DMS114 treated with DMSO at 0.1 percent for 48 hours (cell line): ENCODE measurements at regions not wholly inside any gene's neighbourhood (a gene's known extent, or its start where the extent isn't known, plus 50 kb on each side); places are given as distances from the start of the nearest gene placed in this dataset.

Experiments used
- DNase-seq: peaks from one replicate; lab custom pipeline; 2025; ENCODE audit not compliant: unreplicated experiment; lab: John Stamatoyannopoulos, UW

DNA sequence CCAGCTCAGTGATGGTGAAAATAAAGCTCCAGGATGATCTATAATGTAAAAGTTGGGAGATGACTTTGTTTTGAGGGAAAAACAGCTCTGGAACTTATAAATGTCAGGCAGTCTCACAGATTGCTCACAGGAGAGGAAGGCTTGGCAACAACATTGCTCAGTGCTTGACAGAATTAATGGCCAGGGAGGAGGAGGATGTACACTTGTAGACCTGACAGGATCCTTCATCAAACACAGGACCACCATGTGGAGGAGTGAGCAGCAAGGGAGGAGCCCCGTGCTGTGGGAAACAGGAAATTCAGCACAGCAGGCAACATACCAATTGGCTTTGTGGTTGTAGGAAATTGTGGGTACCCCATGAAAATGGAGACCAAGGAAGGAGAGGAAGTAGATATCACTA is 291.8 kb upstream of the CAMK1G start:
- DNase-seq: no peak

DNA sequence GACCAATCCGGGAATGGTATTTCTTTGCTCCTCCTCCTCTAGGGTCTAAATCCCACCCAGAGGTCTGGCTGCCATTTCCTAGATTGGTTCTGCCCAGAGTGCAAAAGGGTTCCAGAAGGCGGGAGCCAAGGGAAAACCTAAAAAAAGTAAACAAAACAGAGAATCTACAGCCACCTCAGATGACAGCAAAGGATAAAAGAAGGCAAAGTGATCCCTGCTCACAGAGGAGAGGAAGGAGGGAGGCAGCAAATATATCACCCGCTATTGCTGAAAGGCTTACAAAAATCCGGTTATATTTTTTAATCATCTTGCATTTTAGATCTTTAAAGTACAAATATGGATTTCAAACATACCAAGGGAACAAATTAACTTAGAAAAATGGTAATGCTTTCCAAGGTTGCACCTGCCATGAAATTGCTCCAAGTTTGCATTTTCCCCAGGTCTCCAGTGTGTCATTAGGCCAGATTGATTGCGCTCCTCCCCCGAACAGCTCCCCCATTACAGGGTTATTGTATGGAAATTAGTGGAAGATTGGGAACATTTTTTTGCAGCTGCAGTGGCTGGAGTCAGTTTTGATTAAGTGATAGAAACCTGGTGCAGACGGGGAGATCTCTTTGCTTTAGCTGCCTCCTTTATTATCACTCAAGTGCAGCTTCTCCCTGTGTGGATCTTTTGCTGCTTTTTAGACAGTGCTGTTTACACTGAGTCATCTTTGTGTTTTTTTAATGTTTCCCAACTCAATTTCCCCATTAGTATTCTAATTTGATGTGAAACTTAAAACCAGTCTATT is 280.5 kb upstream of the CAMK1G start:
- DNase-seq: no peak

DNA sequence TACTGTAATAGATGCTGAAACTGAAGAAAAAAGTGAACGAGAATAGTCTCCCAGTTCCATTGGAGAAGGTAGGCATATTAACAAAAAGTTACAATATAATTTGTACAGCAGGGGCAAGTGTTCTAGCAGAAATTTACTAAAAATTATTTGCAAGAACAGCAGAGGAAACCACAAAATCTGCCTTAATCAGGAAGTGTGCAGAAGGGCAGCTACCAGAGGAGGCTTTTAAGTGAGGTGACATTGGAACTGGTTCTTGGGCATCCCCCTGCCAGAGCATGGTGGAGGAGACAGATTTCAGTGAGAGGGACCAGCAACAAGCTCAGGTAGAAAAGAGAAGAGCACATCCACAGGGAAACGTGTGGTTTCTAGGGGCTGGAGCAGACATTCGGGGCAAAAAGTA is 279.3 kb upstream of the CAMK1G start:
- DNase-seq: no peak

DNA sequence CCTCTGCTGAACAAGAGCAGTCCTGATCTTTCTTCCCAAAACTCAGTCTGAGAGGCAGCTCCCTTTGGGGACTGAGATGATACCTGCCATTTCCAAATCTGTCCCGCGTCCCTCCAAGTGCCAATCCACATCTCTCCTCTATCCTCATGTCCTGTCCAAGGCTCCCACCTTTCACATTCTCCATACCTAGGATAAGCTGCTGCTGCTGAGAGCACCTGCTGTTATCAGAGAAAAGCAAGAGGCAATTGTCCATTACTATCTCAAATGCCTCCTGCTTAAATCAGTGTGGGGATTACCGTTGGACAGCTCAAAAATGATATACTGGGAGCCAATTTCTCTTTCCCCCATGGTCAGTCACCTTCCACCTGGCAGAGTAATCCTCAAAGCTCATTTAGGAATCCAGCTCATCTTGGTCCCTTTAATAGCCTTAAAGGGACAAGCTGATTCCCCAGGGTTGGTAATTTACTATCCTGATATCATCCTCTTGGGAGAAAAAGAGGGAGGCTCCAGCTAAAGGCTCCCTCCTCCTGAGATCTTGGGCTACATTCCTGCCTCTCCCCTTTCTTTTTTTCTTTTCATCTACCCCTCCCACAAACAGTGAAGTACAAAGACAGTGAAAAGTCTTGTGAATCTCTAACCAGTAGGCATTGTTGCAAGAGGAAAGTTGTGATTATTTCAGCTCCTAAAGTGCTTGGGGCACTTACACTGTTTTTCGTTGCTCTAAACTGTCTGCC is 278.1 kb upstream of the CAMK1G start:
- DNase-seq: no peak

DNA sequence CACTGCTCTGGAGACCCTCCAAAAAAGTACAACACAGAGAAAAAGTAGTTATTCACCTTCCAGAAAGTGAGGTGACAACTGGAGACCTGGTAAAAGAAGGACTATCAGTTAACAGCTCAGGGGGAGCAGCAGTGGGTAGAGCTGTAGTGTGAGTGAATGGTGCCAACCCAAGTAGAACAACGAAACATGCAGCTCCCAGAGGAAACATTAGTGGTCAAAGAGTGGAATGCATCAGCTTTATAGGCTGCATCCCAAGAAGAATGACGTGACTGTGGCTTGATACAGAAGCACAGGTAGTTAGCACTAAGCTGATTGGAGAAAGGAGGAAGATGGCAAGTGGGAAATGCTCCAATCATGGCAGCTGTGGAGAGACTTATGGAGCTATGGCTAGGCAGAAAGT is 275.7 kb upstream of the CAMK1G start:
- DNase-seq: no peak

DNA sequence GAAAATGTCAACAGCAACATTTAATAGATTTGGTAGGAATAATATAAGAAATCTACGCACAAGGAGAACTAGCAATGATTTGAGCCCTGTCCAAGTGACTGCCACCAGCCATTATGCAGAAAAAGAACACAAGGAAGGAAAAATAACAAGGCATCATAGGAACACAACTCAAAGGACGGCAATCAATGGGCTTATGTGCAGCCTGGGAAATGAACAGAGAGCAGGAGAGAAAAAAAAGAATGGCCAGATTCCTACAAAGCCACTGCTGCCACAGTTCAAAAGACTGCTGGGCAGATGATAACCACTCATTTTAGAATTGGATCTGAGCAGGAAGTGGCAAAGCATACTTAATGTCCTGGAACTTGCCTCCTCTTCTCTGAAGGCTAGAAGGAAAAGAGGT is 274.3 kb upstream of the CAMK1G start:
- no peak for DNase-seq

DNA sequence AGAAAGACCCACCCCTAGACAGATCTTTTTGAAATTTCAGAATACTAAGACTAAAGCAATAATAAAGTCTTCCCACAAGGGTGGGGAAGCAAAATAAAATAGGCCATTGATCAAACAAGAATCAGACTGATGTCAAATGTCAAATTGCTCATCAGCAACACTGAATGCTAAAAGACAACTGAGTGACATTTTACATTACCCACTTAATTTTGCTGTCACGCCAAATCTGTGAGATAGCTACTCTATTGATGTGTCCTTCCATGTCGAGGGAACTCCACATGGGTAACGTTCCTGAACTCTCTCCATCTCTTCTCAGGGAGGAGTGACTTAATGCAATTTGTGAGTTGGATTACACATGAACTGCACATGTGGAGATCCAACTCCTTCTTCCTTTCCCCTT is 271.7 kb upstream of the CAMK1G start:
- no peak for DNase-seq

DNA sequence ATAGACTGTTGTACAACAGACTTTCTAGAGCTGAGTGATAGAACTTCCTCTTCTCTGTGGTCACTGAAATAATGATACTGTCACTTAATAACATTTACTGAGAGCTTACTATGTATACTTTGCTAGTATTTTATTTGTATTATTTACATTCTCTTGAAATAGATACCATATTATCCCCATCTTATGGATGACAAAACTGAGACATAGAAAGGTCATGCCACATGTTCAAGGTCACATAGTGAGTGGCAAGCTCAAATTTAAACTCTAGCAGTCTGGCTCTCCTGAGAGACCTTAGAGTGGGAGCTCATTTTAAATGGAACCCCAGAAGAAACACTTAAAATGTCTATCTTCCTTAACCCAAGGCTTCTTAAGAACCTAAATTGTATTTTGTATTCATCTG is 266.6 kb upstream of the CAMK1G start:
- DNase-seq: no peak

DNA sequence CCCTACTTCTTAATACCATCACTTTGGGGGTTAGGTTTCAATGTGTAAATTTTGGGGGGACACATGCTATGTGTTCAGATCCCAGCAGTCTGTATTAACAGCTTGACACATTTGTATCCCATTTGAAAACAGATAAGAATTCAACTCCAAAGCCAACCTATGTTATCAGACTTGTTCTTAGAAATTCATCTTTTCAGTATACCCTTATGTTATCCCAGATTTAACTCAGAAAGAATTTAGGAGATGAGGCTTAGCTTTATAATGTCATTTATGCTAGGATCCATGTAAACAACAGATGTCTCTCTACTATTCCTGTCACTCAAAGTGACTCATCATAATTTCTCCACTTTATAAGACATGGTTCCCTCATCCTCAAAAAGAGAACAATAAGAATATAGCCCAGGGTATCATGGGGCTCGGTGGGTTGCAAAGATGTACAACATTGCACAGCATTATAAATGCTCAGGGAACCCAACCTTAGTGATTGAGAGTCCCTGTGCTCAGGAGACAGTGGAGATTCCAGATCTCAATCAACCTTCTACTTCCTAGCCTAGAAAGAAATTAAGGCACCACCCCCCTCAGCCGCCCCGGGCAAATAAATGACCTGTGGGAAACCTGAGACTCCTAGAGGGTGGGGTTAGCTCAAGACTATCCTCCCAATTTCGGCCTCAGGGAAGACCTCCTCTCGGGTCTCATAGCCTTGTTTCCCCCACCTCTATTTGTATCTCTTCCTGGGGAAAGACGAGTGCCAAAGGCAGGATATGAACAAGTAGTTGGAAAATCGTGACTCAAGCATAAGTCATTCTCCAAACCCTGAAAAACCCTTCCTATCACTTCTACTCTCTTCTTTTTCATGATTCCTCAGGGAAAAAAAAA is 265.1 kb upstream of the CAMK1G start:
- no peak for DNase-seq

DNA sequence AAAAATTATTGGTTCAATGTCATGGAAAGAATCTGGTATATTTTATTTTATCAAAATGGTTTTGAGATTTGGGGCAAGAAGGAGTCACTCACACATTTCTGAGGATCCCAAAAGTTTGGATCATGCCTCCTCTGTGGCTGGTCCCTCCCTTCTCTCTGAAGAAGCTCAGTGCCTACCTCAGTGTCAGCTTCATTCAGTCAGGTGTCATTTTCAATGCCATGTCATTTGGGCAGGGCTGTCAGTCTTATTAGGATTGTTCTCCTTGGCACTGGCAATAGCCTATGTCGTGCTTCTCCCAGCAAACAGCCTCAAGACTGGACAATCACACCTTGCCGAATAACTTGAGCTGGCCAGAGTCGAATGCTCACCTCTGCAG is 264.5 kb upstream of the CAMK1G start:
- DNase-seq: no peak

DNA sequence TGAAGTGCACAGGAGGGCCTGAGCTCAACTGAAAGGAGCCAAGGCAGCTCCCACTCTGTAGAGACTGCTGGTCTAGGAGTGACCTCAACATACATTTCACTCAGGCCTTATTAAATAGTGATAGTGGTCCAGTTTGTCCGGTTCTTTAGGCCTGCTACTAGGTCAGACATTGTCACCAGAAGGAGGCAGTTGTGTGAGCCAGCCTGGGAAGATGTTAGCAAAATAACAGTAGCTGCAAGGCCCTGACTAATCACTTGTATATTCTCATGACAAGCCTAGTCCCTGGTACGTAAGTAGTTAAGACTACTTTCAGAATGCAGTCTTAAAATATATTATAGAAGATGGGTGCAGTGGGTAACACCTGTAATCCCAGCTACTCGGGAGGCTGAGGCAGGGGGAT is 264.0 kb upstream of the CAMK1G start:
- no peak for DNase-seq

DNA sequence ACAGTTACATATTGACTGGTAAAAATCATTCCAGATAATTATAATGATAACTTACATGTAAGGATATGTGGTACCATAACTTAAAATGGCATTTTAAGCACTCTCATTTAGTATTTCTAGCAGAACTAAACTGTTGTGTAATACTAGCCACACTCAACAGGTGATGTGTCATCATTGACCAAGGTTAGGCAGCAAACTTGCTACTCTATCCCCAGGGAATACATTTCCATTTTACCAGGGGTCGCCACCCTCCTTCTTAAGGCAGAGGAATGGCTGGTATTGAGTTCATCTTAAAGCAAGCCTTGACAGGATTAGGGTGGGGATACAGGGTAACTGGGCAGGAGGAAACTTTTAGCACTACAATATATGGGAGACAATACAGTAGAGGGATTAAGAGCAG is 259.8 kb upstream of the CAMK1G start:
- DNase-seq: no peak

DNA sequence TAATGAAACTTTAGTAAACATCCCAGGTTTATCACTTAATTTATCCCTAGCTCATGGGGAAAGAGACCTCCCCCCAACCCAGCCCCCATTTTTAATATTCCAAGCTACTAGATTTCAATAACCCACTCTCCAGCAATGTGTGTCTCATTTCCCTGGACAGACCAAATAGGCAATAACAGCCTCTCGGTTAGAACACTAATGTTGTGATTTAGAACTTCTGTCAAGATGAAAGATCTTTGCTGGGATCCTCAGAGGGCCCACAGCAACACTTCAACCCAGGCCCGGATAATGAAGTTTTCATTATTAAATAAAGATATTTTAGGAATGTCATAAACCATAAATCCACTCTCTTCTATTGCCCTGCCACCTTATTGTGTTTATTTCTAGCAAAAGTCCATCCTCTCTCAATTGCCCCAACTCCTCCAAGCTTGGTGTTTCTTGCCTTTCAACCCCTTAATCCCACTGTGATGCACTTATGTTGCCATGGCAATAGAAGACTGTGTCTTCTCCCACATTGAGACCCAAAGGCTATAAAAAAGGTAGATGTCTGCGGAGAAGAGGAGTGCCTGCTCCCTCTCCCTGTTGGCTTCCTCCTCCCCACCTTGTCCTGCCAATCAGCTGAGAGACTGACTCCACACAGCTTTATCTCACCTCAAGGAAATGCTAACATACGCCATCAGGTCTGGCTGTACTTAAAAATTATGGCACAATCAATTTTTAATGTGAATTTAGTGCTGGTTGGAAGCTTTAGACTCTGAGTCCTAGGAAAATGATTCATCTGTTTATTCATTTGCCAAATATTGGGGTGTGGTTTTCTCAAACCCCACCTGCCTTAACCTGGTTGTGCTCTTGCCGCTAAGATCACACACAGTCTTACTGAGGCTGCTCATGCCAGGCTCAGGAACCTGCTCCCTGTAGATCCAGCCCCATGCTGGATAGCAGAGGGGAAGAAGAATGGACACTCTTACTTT is 258.3 kb upstream of the CAMK1G start:
- DNase-seq: no peak

DNA sequence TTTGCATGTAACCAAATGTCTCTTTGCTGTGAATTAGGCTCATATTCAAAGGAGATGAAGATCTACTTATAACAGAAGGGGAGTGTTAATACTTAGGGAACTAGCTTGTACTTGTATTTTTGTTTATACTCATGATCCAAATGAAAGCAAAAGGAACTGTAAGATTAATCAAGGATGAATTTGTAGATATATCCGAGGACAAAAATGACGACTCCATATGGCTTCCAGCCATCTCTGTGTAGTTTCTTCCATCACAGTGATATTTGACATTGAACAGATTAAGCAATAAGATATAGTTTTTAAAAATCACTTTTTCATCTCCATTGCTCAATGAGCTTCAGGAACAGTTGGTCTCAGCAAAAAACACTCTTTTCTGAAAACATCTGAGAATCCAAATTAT is 257.4 kb upstream of the CAMK1G start:
- DNase-seq: no peak

DNA sequence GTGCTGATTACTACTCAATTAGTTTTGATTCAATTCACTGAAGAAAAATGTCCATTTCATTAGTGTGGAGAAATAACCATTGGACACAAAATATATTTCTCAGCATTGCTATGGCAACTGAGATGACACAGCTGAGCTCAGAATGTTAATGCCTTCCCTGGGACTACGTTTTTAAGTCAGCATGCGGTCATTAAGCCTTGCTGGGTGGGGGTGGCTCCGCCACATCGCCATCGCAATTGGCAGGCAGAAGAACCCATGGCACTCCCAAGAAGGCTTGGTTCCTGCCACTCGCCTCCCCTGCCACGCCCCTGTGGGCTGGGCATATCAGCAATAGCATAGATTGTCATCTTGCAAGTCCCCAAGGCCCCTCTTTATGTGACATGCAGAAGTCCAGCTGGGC is 256.7 kb upstream of the CAMK1G start:
- DNase-seq: no peak

DNA sequence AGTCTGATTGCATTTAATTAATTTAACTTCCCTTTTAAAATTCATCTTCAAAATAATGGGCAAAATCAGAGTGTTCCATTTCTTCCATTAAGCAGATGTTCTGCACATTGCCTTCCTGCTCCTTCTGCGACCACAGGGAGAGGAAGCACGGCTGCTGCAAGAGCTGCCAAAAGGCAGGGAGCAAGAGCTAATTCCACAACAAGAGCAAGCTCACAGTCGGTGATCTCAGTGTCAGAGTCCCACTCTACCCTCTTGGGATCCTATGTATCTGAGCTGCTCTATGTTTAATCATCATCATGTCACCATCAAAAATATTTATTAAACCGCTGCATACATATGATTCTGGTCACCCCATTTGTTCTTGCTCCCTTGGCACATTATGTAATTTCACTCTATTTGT is 255.3 kb upstream of the CAMK1G start:
- DNase-seq: no peak

DNA sequence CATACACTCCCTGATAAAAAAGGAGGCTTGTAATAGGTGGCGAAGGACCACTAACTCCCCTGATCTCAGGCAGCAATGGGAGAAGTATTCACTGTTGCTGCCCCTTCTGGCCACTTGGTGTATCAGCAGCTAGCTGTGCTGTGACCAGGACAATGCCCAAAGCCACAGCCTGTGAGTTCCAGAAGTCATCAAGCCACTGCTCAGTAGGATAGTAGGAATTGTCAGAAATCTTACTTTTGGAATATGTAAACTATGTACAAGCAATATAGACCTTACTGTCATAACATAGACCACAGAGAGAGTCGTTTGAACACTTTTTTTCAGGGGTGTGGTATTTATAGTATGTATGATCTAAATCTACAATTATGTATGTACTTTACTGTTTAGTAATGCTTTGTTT is 248.3 kb upstream of the CAMK1G start:
- no peak for DNase-seq

DNA sequence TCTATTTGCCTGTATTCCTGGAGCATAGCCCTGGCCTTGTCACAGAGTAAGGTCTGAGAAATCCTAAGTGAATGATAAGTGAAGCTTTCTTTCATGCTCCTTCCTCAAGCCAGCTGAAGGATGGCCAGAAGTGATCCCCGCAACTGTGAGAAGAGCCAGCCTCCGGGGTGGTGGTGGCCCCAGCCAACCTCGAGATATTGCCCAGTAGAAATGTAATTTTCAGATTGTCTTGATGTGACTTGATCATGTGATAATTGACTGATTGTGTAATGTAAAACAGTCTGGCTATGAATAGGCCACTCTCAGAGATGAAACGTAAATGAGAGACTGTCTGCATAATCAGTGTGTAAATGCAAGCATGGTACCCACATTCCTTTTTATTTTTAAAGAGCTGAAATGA is 242.4 kb upstream of the CAMK1G start:
- DNase-seq: no peak

DNA sequence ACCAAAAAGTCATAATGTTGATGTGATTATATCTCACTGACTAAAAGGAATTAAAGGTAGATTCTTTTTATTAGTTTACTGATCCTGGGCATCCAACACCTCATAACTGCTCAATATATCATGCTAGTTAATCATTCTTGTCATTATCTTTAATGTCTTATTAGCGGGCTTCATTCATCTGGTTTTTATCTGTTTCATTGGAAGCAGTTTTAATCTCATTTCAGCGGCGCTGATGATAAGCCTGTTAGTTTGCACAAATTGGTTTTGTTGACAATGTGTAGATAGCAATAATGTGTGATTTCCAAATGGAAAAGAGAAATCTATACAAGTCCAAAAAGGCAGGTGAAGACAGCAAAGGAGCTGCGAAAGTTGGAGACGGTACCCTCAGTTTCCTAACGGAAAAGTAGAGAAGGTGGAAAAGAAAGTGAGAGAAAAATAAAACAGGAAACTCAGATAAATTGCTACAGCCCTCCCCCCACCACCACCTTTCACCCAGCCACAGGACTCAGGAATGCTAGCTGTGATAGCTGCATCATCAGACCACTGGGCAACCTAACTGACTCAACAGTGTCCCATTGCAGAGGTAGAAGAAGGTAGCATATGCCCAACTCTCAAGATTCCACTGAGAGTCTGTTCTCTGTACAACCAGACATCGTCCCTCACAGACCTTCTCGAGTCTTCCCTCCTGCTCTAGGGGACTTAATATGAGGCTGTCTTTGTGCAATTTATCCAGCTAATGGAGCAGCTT is 241.7 kb upstream of the CAMK1G start:
- no peak for DNase-seq
